OCI-LY3 (cell line): ENCODE measurements at regions not wholly inside any gene's neighbourhood (a gene's known extent, or its start where the extent isn't known, plus 50 kb on each side); places are given as distances from the start of the nearest gene placed in this dataset.

Experiments used
- EZH2phosphoT487 ChIP-seq: fragments of 200-600 bp; shearing (Covaris generic); IDR thresholded peaks from 2 replicates; pipeline ENCODE4 v1.6.1; 2018; ENCODE audit warnings: antibody characterized with exemption, mixed run types, low read depth
- TF ChIP-seq, protein P1 (sequence below): fragments of 200-600, 300-600 bp; sonication (generic); IDR thresholded peaks from 2 replicates; pipeline ENCODE4 v1.5.1; 2014; ENCODE audit warnings: antibody characterized with exemption, low read length, low read depth

DNA sequence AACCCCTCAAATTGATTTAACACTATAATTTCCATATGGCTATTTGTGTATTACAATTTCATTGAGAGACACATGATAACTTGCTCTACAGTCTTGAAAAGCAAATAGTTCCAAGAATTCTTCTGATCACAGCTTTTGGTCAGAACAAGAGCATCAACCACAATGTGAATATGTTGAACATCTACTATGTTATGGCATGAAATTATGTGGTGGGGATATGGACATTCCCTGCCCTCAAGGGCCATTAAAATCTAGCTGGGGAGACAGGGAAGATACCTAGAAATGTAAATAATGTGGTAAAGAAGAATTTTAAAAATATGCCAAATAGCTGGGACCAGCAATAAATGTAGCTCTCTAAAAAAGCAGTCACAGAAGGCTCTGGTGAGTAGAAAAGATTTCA is 262.2 kb downstream of the FZD1 start:
- TF ChIP-seq, protein P1, sequence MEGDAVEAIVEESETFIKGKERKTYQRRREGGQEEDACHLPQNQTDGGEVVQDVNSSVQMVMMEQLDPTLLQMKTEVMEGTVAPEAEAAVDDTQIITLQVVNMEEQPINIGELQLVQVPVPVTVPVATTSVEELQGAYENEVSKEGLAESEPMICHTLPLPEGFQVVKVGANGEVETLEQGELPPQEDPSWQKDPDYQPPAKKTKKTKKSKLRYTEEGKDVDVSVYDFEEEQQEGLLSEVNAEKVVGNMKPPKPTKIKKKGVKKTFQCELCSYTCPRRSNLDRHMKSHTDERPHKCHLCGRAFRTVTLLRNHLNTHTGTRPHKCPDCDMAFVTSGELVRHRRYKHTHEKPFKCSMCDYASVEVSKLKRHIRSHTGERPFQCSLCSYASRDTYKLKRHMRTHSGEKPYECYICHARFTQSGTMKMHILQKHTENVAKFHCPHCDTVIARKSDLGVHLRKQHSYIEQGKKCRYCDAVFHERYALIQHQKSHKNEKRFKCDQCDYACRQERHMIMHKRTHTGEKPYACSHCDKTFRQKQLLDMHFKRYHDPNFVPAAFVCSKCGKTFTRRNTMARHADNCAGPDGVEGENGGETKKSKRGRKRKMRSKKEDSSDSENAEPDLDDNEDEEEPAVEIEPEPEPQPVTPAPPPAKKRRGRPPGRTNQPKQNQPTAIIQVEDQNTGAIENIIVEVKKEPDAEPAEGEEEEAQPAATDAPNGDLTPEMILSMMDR: no peak
- no peak for TF ChIP-seq EZH2phosphoT487
